Astrocyte (in vitro differentiated cells and primary cell): ENCODE measurements at regions not wholly inside any gene's neighbourhood (a gene's known extent, or its start where the extent isn't known, plus 50 kb on each side); places are given as distances from the start of the nearest gene placed in this dataset.

ENCODE experiments used
- DNase-seq: peaks from one replicate; pipeline ENCODE4 v3.0.0-alpha.2; 2010; ENCODE audit warnings: low read depth
- FAIRE-seq: peaks from 2 replicates; lab custom pipeline; 2011; peaks lifted over from hg19 to GRCh38; lab: Jason Lieb, UNC
- H2AFZ ChIP-seq: 2 replicates; pipeline ENCODE4 v1.6.0; 2012; ENCODE audit warnings: low read depth, low read length, inconsistent platforms
- H3K27ac ChIP-seq: 2 replicates; pipeline ENCODE4 v1.5.1; 2011; ENCODE audit warnings: low read depth, low read length, inconsistent platforms
- H3K27me3 ChIP-seq: 2 replicates; pipeline ENCODE4 v1.6.0; 2011; ENCODE audit warnings: low read length, inconsistent platforms; ENCODE audit not compliant: insufficient read depth
- H3K36me3 ChIP-seq: 2 replicates; pipeline ENCODE4 v1.5.1; 2011; ENCODE audit warnings: low read length, inconsistent platforms; ENCODE audit not compliant: insufficient read depth
- H3K4me1 ChIP-seq: 2 replicates; pipeline ENCODE4 v1.5.1; 2011; ENCODE audit warnings: low read length, inconsistent platforms; ENCODE audit not compliant: insufficient read depth
- H3K4me2 ChIP-seq: 2 replicates; pipeline ENCODE4 v1.6.0; 2012; ENCODE audit warnings: low read length, inconsistent platforms
- H3K4me3 ChIP-seq: 2 replicates; pipeline ENCODE4 v1.5.1; 2011; ENCODE audit warnings: low read depth, mild to moderate bottlenecking, low read length, inconsistent platforms; ENCODE audit not compliant: insufficient read depth
- H3K79me2 ChIP-seq: 2 replicates; pipeline ENCODE4 v1.6.0; 2012; ENCODE audit warnings: mild to moderate bottlenecking, low read length, inconsistent platforms; ENCODE audit not compliant: insufficient read depth
- H3K9ac ChIP-seq: 2 replicates; pipeline ENCODE4 v1.6.0; 2012; ENCODE audit warnings: mild to moderate bottlenecking, low read length, inconsistent platforms
- H3K9me3 ChIP-seq: 2 replicates; pipeline ENCODE4 v1.5.1; 2012; ENCODE audit warnings: low read depth, mild to moderate bottlenecking, low read length, inconsistent platforms; ENCODE audit not compliant: insufficient read depth
- H4K20me1 ChIP-seq: 2 replicates; pipeline ENCODE4 v1.6.0; 2012; ENCODE audit warnings: low read length, inconsistent platforms; ENCODE audit not compliant: insufficient read depth
- H3K27ac Mint-ChIP-seq: one replicate; pipeline ENCODE4 v1.8.0; 2021; ENCODE audit warnings: mild to moderate bottlenecking, mixed read lengths; ENCODE audit not compliant: unreplicated experiment
- H3K27me3 Mint-ChIP-seq: one replicate; pipeline ENCODE4 v1.8.0; 2021; ENCODE audit warnings: low read depth, mixed read lengths; ENCODE audit not compliant: unreplicated experiment
- H3K36me3 Mint-ChIP-seq: one replicate; pipeline ENCODE4 v1.8.0; 2021; ENCODE audit warnings: low read depth, mixed read lengths; ENCODE audit not compliant: unreplicated experiment
- H3K4me1 Mint-ChIP-seq: one replicate; pipeline ENCODE4 v1.8.0; 2021; ENCODE audit warnings: low read depth, mixed read lengths; ENCODE audit not compliant: unreplicated experiment
- H3K4me3 Mint-ChIP-seq: one replicate; pipeline ENCODE4 v1.8.0; 2021; ENCODE audit warnings: mild to moderate bottlenecking, moderate library complexity, mixed read lengths; ENCODE audit not compliant: unreplicated experiment
- H3K9me3 Mint-ChIP-seq: one replicate; pipeline ENCODE4 v1.8.0; 2021; ENCODE audit warnings: mild to moderate bottlenecking, mixed read lengths; ENCODE audit not compliant: unreplicated experiment
- CTCF ChIP-seq: IDR thresholded peaks from 2 replicates; pipeline ENCODE4 v1.5.1; 2011; ENCODE audit warnings: low read depth, mild to moderate bottlenecking, inconsistent platforms, low read length, moderate library complexity; ENCODE audit not compliant: insufficient read depth
- EZH2 ChIP-seq: IDR thresholded peaks from 2 replicates; pipeline ENCODE4 v1.6.1; 2012; ENCODE audit warnings: mild to moderate bottlenecking, low read length, inconsistent platforms; ENCODE audit not compliant: insufficient read depth

GRCh38 chr2:126822115-126822514 is 76.6 kb upstream of the TEX51 start:
- DNase-seq (no peak), FAIRE-seq (no peak)
- Histone ChIP-seq H3K79me2 (no peaks in the 10 kb centered on the region), H3K9me3 (no peaks in the 10 kb centered on the region), H3K4me3 (no peak overlapping the region), H3K36me3 (no peaks in the 10 kb centered on the region), H3K4me1 (no peaks in the 10 kb centered on the region), H3K9ac (no peak overlapping the region), H3K4me2 (no peak overlapping the region), H3K27me3 (no peaks in the 10 kb centered on the region), H2AFZ (no peak overlapping the region), H4K20me1 (no peaks in the 10 kb centered on the region), H3K27ac (no peak overlapping the region)
- Mint-ChIP-seq H3K27ac (no peak overlapping the region), H3K4me3 (no peak overlapping the region), H3K27me3 (peaks cover 17% of the 10 kb centered on the region), H3K9me3 (peaks cover 2% of the 10 kb centered on the region), H3K4me1 (no peaks in the 10 kb centered on the region), H3K36me3 (no peaks in the 10 kb centered on the region)
- TF ChIP-seq EZH2 (no peak), CTCF (no peak)

GRCh38 chr2:126822921-126823320 is 75.8 kb upstream of the TEX51 start:
- FAIRE-seq (no peak), DNase-seq (no peak)
- Histone ChIP-seq H3K4me2 (no peak overlapping the region), H3K27me3 (no peaks in the 10 kb centered on the region), H3K79me2 (no peaks in the 10 kb centered on the region), H3K9me3 (no peaks in the 10 kb centered on the region), H3K4me1 (no peaks in the 10 kb centered on the region), H4K20me1 (no peaks in the 10 kb centered on the region), H3K4me3 (no peak overlapping the region), H3K9ac (no peak overlapping the region), H3K27ac (no peak overlapping the region), H2AFZ (no peak overlapping the region), H3K36me3 (no peaks in the 10 kb centered on the region)
- Mint-ChIP-seq H3K4me3 (no peak overlapping the region), H3K27ac (no peak overlapping the region), H3K4me1 (no peaks in the 10 kb centered on the region), H3K27me3 (peaks cover 20% of the 10 kb centered on the region), H3K9me3 (peaks cover 2% of the 10 kb centered on the region), H3K36me3 (no peaks in the 10 kb centered on the region)
- TF ChIP-seq EZH2: no peak
- no peak for TF ChIP-seq CTCF

GRCh38 chr2:126823951-126824350 is 74.7 kb upstream of the TEX51 start:
- no peaks in the 10 kb centered on the region for H3K4me1 Mint-ChIP-seq
- TF ChIP-seq EZH2 (no peak), CTCF (no peak)
- H3K36me3 Mint-ChIP-seq: no peaks in the 10 kb centered on the region
- H3K4me3 ChIP-seq: no peak overlapping the region
- H3K27ac ChIP-seq: no peak overlapping the region
- peaks cover 20% of the 10 kb centered on the region for H3K27me3 Mint-ChIP-seq
- no peaks in the 10 kb centered on the region for H3K9me3 ChIP-seq
- no peaks in the 10 kb centered on the region for H3K79me2 ChIP-seq
- H3K36me3 ChIP-seq: no peaks in the 10 kb centered on the region
- no peaks in the 10 kb centered on the region for H3K4me1 ChIP-seq
- no peak overlapping the region for H2AFZ ChIP-seq
- H3K27ac Mint-ChIP-seq: no peak overlapping the region
- no peaks in the 10 kb centered on the region for H3K27me3 ChIP-seq
- peaks cover 2% of the 10 kb centered on the region for H3K9me3 Mint-ChIP-seq
- no peak overlapping the region for H3K4me3 Mint-ChIP-seq
- DNase-seq (no peak), FAIRE-seq (no peak)
- no peaks in the 10 kb centered on the region for H4K20me1 ChIP-seq
- no peak overlapping the region for H3K4me2 ChIP-seq
- H3K9ac ChIP-seq: no peak overlapping the region
